ENCODE measurements at regions not wholly inside any gene's neighbourhood (a gene's known extent, or its start where the extent isn't known, plus 50 kb on each side); places are given as distances from the start of the nearest gene placed in this dataset.

DNA sequence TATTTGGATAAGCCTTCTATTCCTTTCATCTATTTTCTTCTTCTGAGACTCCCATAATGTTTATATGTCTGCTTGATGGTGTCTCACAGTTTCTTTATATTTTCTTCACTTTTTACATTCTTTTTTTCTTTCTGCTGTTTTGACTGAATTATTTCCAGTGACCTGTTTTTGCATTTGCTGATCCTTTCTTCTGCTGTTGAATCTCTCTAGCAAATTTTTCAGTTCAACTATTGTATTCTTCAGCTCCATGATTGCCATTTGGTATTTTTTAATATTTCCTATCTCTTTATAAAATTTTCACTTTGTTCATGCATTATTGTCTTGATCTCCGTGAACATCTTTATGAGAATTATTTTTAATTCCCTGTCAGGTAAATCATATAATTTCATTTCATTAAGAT lies 122.3 kb upstream of the ST6GALNAC5 start:
- DNase-seq (ENCODE audit: low spot score), result no peak
- no peak overlapping the region for H3K27ac ChIP-seq

DNA sequence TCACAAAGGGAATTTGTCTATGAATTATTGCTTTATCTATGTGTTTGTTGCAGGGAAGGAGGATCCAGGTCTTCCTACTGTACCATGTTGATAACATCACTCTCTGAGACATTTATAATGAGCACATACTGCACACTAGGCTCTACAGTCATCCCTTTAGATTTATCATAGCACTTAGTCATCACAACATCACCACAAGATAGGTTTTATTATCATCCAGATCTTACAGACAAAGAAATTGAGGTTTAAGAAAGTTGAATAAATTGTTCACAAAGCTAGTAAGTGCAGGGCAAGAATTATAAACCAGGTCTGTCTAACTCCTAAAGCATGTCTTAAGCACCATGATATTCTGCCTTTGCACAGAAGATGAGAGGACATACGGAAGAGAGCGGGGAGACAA lies 121.1 kb upstream of the ST6GALNAC5 start:
- TF ChIP-seq CTCF (IDR thresholded peaks at IDR 0.05), result no peak
- no peak for DNase-seq (ENCODE audit: low spot score)
- Histone ChIP-seq H3K27ac (no peak overlapping the region), H3K4me3 (no peak overlapping the region)

More for the DNA sequence above, 122.3 kb upstream of the ST6GALNAC5 start:
- no peak for TF ChIP-seq CTCF (IDR thresholded peaks at IDR 0.05)
- no peak overlapping the region for H3K4me3 ChIP-seq

GRCh38 chr1:76754730-76755129 lies 112.5 kb upstream of the ST6GALNAC5 start:
- Histone ChIP-seq H3K4me3 (no peak overlapping the region), H3K27ac (no peak overlapping the region)
- DNase-seq (ENCODE audit: low spot score), result no peak
- TF ChIP-seq CTCF (IDR thresholded peaks at IDR 0.05), result no peak

DNA sequence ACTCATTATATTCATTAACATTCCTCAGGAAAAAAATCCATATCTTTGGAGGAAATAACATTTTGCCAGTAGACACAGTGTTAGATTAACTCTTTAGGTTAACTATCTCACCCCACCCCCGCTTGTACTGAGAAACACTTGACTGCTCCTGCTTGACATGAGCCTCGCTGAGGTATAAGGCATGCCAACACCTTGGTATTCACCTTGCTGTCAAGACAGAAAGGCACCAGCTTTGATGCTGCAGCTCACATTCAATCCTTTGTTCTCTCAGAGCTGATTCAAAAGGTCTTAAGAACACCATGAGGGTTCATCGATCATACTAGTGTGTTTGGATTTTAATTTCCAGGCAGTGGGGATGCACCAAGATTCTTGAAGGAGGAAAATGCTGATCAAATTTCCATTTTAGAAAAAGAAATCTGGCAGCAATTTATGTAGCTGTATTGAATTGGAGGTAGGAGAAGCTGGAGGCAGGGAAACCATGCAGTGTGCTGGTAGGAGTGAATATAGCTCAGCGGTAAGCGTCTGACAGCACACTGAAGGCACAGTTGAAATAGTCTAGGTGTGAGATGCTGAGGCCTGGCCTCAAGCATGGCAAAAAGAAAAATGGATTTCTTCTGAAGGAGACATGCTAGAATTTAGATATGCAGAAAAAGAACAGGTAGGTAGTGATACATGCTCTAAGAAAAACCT lies 108.0 kb upstream of the ST6GALNAC5 start:
- TF ChIP-seq CTCF (IDR thresholded peaks at IDR 0.05), result no peak
- no peak overlapping the region for H3K4me3 ChIP-seq
- no peak overlapping the region for H3K27ac ChIP-seq
- DNase-seq (ENCODE audit: low spot score), result no peak

- H3K4me3 ChIP-seq, result no peak overlapping the region
- TF ChIP-seq CTCF (IDR thresholded peaks at IDR 0.05), result no peak
- no peak overlapping the region for H3K27ac ChIP-seq
- DNase-seq (ENCODE audit: low spot score), result no peak
These were observed 107.3 kb upstream of the ST6GALNAC5 start for GRCh38 chr1:76759950-76760349.

- Histone ChIP-seq H3K27ac (no peak overlapping the region), H3K4me3 (no peak overlapping the region)
- TF ChIP-seq CTCF (IDR thresholded peaks at IDR 0.05), result no peak
- no peak for DNase-seq (ENCODE audit: low spot score)
These were observed 103.5 kb upstream of the ST6GALNAC5 start for GRCh38 chr1:76763738-76764137.

DNA sequence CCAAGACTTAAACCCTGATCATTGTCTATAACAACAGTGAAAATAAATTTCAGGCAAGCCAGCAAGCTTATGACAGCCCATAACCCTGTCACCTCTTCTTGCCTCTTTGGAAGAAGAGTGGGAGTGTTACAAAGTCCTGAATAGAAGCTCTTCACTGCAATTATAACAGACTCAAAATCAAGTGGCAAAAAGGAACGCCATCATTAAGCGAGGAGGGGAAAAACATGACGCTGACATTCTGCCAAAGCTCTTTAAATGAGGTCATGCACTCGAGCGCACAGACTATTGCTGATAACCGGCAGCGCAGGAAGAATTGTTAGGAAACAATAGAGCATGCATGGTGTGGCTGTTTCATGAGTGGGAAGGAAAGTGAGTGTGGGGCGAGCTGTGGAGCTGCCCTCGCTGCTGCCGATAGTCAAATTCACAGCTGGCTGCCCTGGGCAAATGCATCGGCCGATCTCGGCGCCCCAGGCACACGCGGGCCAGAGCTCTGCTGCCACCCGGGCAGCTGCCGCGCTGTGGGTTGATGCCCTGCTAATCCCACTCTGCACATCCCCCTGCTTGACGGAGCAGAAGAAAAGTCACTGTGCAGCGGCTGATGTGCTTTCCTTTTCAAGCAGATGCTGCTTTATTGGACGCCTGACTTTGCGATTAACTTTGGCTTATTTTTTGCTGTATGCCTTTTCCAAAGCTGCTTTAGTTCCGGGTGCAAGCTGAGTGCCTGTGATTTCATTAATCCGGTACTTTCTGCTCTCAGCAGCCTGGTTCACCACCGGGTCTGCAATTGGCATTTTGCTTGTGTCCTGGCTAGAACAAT lies 102.4 kb upstream of the ST6GALNAC5 start:
- TF ChIP-seq CTCF (IDR thresholded peaks at IDR 0.05), result no peak
- H3K4me3 ChIP-seq, result peak overlapping the region; percentile 67
- H3K27ac ChIP-seq, result no peak overlapping the region
- DNase-seq (ENCODE audit: low spot score), result no peak

Data from coronary artery (tissue), 2 donors.